ENCODE measurements at regions not wholly inside any gene's neighbourhood (a gene's known extent, or its start where the extent isn't known, plus 50 kb on each side); places are given as distances from the start of the nearest gene placed in this dataset.

DNA sequence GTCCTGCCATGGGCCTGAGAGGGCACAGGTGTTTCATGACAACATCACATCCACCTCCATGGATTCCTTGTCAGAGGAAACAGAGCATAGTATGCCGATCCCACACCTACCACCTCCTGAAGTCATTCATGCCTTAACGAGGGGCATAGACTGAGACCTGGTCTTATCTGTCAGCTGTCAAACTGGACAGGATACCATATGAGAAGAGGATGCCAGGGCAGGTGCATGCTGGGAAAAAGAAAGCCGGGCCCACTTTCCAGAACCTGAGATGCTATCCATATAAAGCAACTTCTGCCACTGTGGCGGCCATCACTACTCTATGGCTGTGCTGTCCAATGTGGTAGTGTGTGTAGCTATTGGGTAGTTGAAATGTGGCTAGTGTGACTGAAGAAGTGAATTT lies 116.0 kb upstream of the SIX2 start:
- Histone ChIP-seq H2BK12ac (ENCODE audit: low read length in 2 of 2) (no peak overlapping the region), H3K4ac (ENCODE audit: low read depth in 1 of 2, low read length in 2 of 2) (no peak overlapping the region), H3K4me1 (ENCODE audit: control insufficient read depth, insufficient read depth, low read depth, low read length) (peaks cover 10% of the 10 kb centered on the region), H3K4me2 (ENCODE audit: low read length, poor library complexity, severe bottlenecking) (no peak overlapping the region), H3K9ac (ENCODE audit: low read length) (no peak overlapping the region), H3K18ac (ENCODE audit: low read depth in 1 of 2, low read length in 2 of 2) (no peak overlapping the region), H2AK5ac (ENCODE audit: low read length, severe bottlenecking) (no peak overlapping the region), H3K79me1 (replicated peaks; ENCODE audit: low read length, poor library complexity, severe bottlenecking) (no peaks in the 10 kb centered on the region), H4K8ac (ENCODE audit: low read length) (no peak overlapping the region), H3K9me3 (ENCODE audit: control insufficient read depth, low read length) (no peaks in the 10 kb centered on the region), H4K91ac (ENCODE audit: low read length) (no peak overlapping the region), H3K4me3 (ENCODE audit: insufficient read depth in 1 of 2, low read depth in 1 of 2, low read length in 2 of 2) (no peak overlapping the region), H3K27ac (ENCODE audit: low read length, poor library complexity, severe bottlenecking) (no peak overlapping the region), H3K23ac (ENCODE audit: low read length in 2 of 2) (no peak overlapping the region), H2BK5ac (ENCODE audit: low read depth, low read length, poor library complexity, severe bottlenecking) (no peak overlapping the region), H3K27me3 (ENCODE audit: control insufficient read depth in 1 of 2, insufficient read depth in 1 of 2, low read length in 2 of 2) (peaks cover 0 to 3% of the 10 kb centered on the region in 2 experiments), H2AFZ (ENCODE audit: low read depth, low read length) (no peak overlapping the region), H2BK120ac (ENCODE audit: low read depth, low read length) (no peak overlapping the region), H3K36me3 (ENCODE audit: control insufficient read depth in 1 of 2, insufficient read depth in 2 of 2, low read depth in 1 of 2, low read length in 2 of 2) (no peaks in the 10 kb centered on the region), H2BK15ac (ENCODE audit: low read depth, poor library complexity, severe bottlenecking) (no peak overlapping the region), H3K14ac (ENCODE audit: low read length in 2 of 2) (no peak overlapping the region)
- WGBS: 93% methylated on average over 3 of the region's 4 CpGs
- no peak for DNase-seq

GRCh38 chr2:45124456-45124855 lies 115.2 kb upstream of the SIX2 start:
- Histone ChIP-seq H3K4ac (ENCODE audit: low read depth in 1 of 2, low read length in 2 of 2) (no peak overlapping the region), H4K91ac (ENCODE audit: low read length) (no peak overlapping the region), H2BK5ac (ENCODE audit: low read depth, low read length, poor library complexity, severe bottlenecking) (no peak overlapping the region), H2BK15ac (ENCODE audit: low read depth, poor library complexity, severe bottlenecking) (no peak overlapping the region), H3K27me3 (ENCODE audit: control insufficient read depth in 1 of 2, insufficient read depth in 1 of 2, low read length in 2 of 2) (peaks cover 0 to 3% of the 10 kb centered on the region in 2 experiments), H3K4me1 (ENCODE audit: control insufficient read depth, insufficient read depth, low read depth, low read length) (peaks cover 12% of the 10 kb centered on the region), H2AFZ (ENCODE audit: low read depth, low read length) (no peak overlapping the region), H2BK120ac (ENCODE audit: low read depth, low read length) (no peak overlapping the region), H3K36me3 (ENCODE audit: control insufficient read depth in 1 of 2, insufficient read depth in 2 of 2, low read depth in 1 of 2, low read length in 2 of 2) (no peaks in the 10 kb centered on the region), H2AK5ac (ENCODE audit: low read length, severe bottlenecking) (no peak overlapping the region), H2BK12ac (ENCODE audit: low read length in 2 of 2) (no peak overlapping the region), H3K14ac (ENCODE audit: low read length in 2 of 2) (no peak overlapping the region), H3K79me1 (replicated peaks; ENCODE audit: low read length, poor library complexity, severe bottlenecking) (no peaks in the 10 kb centered on the region), H3K9me3 (ENCODE audit: control insufficient read depth, low read length) (no peaks in the 10 kb centered on the region), H3K23ac (ENCODE audit: low read length in 2 of 2) (no peak overlapping the region), H3K4me2 (ENCODE audit: low read length, poor library complexity, severe bottlenecking) (no peak overlapping the region), H4K8ac (ENCODE audit: low read length) (no peak overlapping the region), H3K4me3 (ENCODE audit: insufficient read depth in 1 of 2, low read depth in 1 of 2, low read length in 2 of 2) (no peak overlapping the region), H3K27ac (ENCODE audit: low read length, poor library complexity, severe bottlenecking) (no peak overlapping the region), H3K18ac (ENCODE audit: low read depth in 1 of 2, low read length in 2 of 2) (no peak overlapping the region), H3K9ac (ENCODE audit: low read length) (no peak overlapping the region)
- 80% methylated on average over 3 of the region's 5 CpGs for WGBS
- no peak for DNase-seq

- Histone ChIP-seq H3K9ac (ENCODE audit: low read length) (no peak overlapping the region), H3K18ac (ENCODE audit: low read depth in 1 of 2, low read length in 2 of 2) (no peak overlapping the region), H2AFZ (ENCODE audit: low read depth, low read length) (no peak overlapping the region), H3K4me1 (ENCODE audit: control insufficient read depth, insufficient read depth, low read depth, low read length) (peaks cover 11% of the 10 kb centered on the region), H3K23ac (ENCODE audit: low read length in 2 of 2) (no peak overlapping the region), H2BK15ac (ENCODE audit: low read depth, poor library complexity, severe bottlenecking) (no peak overlapping the region), H3K27me3 (ENCODE audit: control insufficient read depth in 1 of 2, insufficient read depth in 1 of 2, low read length in 2 of 2) (peaks cover 0 to 3% of the 10 kb centered on the region in 2 experiments), H2AK5ac (ENCODE audit: low read length, severe bottlenecking) (no peak overlapping the region), H3K4me2 (ENCODE audit: low read length, poor library complexity, severe bottlenecking) (no peak overlapping the region), H3K14ac (ENCODE audit: low read length in 2 of 2) (no peak overlapping the region), H3K4ac (ENCODE audit: low read depth in 1 of 2, low read length in 2 of 2) (no peak overlapping the region), H2BK5ac (ENCODE audit: low read depth, low read length, poor library complexity, severe bottlenecking) (no peak overlapping the region), H3K36me3 (ENCODE audit: control insufficient read depth in 1 of 2, insufficient read depth in 2 of 2, low read depth in 1 of 2, low read length in 2 of 2) (no peaks in the 10 kb centered on the region), H4K8ac (ENCODE audit: low read length) (no peak overlapping the region), H4K91ac (ENCODE audit: low read length) (no peak overlapping the region), H3K79me1 (replicated peaks; ENCODE audit: low read length, poor library complexity, severe bottlenecking) (no peaks in the 10 kb centered on the region), H3K4me3 (ENCODE audit: insufficient read depth in 1 of 2, low read depth in 1 of 2, low read length in 2 of 2) (no peak overlapping the region), H3K9me3 (ENCODE audit: control insufficient read depth, low read length) (no peaks in the 10 kb centered on the region), H3K27ac (ENCODE audit: low read length, poor library complexity, severe bottlenecking) (no peak overlapping the region), H2BK120ac (ENCODE audit: low read depth, low read length) (no peak overlapping the region), H2BK12ac (ENCODE audit: low read length in 2 of 2) (no peak overlapping the region)
- no peak for DNase-seq
- 91% methylated on average over 6 of the region's 6 CpGs for WGBS
Measured at GRCh38 chr2:45123521-45124191, 114.4 kb upstream of the SIX2 start.

DNA sequence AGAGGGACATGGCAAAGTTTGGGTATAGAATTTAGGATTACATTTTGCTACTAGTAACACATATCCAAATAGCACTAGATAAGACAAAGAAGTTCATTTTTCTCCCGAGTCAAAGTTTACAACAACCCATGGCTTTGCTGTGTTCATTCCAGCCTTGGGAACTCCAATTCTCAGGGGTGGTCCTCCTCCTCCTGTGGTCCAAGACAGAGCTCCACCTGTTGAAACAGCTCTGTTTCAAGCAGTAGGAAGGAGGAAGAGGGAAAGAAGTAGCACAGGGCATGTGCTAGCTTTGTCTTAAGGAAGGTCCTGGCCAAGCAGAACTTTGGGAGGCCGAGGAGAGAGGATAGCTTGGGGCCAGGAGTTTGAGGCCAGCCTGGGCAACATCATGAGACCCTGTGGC lies 113.8 kb upstream of the SIX2 start:
- no peaks in the 10 kb centered on the region for H3K36me3 ChIP-seq (ENCODE audit: control insufficient read depth in 1 of 2, insufficient read depth in 2 of 2, low read depth in 1 of 2, low read length in 2 of 2)
- H2BK12ac ChIP-seq (ENCODE audit: low read length in 2 of 2): no peak overlapping the region
- no peak for DNase-seq
- H3K4me3 ChIP-seq (ENCODE audit: insufficient read depth in 1 of 2, low read depth in 1 of 2, low read length in 2 of 2): no peak overlapping the region
- H3K4ac ChIP-seq (ENCODE audit: low read depth in 1 of 2, low read length in 2 of 2): no peak overlapping the region
- WGBS: 87% methylated on average over 2 of the region's 2 CpGs
- no peak overlapping the region for H4K8ac ChIP-seq (ENCODE audit: low read length)
- no peak overlapping the region for H3K9ac ChIP-seq (ENCODE audit: low read length)
- no peak overlapping the region for H2AFZ ChIP-seq (ENCODE audit: low read depth, low read length)
- no peak overlapping the region for H2BK120ac ChIP-seq (ENCODE audit: low read depth, low read length)
- peaks cover 0 to 3% of the 10 kb centered on the region in 2 experiments for H3K27me3 ChIP-seq (ENCODE audit: control insufficient read depth in 1 of 2, insufficient read depth in 1 of 2, low read length in 2 of 2)
- H3K14ac ChIP-seq (ENCODE audit: low read length in 2 of 2): no peak overlapping the region
- H3K4me2 ChIP-seq (ENCODE audit: low read length, poor library complexity, severe bottlenecking): no peak overlapping the region
- H2AK5ac ChIP-seq (ENCODE audit: low read length, severe bottlenecking): peak overlapping the region; percentile 8
- no peak overlapping the region for H2BK5ac ChIP-seq (ENCODE audit: low read depth, low read length, poor library complexity, severe bottlenecking)
- H3K4me1 ChIP-seq (ENCODE audit: control insufficient read depth, insufficient read depth, low read depth, low read length): peaks cover 11% of the 10 kb centered on the region
- no peak overlapping the region for H4K91ac ChIP-seq (ENCODE audit: low read length)
- no peaks in the 10 kb centered on the region for H3K9me3 ChIP-seq (ENCODE audit: control insufficient read depth, low read length)
- no peak overlapping the region for H3K27ac ChIP-seq (ENCODE audit: low read length, poor library complexity, severe bottlenecking)
- no peaks in the 10 kb centered on the region for H3K79me1 ChIP-seq (replicated peaks; ENCODE audit: low read length, poor library complexity, severe bottlenecking)
- H3K18ac ChIP-seq (ENCODE audit: low read depth in 1 of 2, low read length in 2 of 2): no peak overlapping the region
- H2BK15ac ChIP-seq (ENCODE audit: low read depth, poor library complexity, severe bottlenecking): no peak overlapping the region
- H3K23ac ChIP-seq (ENCODE audit: low read length in 2 of 2): no peak overlapping the region
